GM19397 (cell line): ENCODE measurements at regions not wholly inside any gene's neighbourhood (a gene's known extent, or its start where the extent isn't known, plus 50 kb on each side); places are given as distances from the start of the nearest gene placed in this dataset.

Source experiments
- ATAC-seq: cut with Tn5 transposase; IDR thresholded peaks from one replicate; pipeline ENCODE4 v1.9.1; 2021; ENCODE audit warnings: mild to moderate bottlenecking, moderate library complexity; ENCODE audit not compliant: unreplicated experiment

- no peak for ATAC-seq
These were observed 151.4 kb downstream of the OAT start for GRCh38 chr10:124267231-124267885.

GRCh38 chr10:124266468-124267230 is 152.1 kb downstream of the OAT start:
- ATAC-seq: no peak

- no peak for ATAC-seq
These were observed 152.8 kb downstream of the OAT start for GRCh38 chr10:124265776-124266467.

DNA sequence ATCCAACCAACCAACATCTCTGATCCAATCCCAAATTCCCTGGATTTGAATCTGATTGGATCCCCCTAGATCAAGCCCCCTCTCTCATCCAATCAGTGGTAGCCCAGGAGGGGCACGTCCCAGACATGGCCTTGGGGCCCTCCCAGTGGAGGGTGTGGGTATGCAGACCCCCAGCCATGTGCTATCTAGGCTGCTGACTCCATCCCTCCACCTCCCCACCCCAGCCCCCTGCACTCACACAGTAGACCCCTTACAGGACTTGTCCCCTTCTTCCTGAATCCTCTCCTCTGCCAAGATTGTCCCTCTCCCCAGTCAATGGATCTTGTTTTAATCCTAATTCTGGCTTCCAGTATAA is 153.4 kb downstream of the OAT start:
- no peak for ATAC-seq

DNA sequence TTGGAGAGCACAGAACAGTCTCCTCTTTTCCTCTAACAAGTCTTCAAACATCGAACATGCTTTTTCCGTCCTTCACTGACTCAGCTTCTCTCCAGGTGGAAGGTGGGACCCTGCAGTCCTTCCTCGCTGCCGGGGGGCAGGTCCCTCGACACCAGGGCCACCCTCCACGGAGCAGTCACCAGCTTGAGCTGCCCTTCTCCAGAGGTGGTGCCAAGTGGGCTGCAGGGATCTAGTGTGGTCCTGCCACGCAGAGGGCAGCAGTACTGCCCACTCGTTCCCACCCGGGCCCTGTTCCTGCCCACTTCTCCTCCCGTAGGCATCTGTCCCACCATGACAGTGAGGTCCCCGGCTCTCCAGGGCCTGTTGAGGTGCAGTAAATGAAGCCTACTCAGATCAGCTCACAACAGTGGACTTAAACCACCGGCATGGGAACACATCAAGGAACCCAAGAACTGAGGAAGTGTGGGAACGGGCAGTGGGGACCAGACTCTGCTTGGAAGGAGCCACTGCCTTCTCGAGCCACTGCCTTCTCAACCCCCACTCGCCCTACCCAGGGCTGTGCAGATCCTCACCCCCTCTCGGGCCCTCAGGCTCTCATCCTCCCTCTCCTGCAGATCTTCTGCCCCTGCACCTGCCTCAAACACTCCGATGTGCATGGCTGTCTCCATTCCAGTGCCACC is 153.9 kb downstream of the OAT start:
- ATAC-seq: no peak

GRCh38 chr10:124264271-124264670 is 154.5 kb downstream of the OAT start:
- ATAC-seq: no peak

- ATAC-seq: no peak
These were observed 155.0 kb downstream of the OAT start for GRCh38 chr10:124263726-124264125.

DNA sequence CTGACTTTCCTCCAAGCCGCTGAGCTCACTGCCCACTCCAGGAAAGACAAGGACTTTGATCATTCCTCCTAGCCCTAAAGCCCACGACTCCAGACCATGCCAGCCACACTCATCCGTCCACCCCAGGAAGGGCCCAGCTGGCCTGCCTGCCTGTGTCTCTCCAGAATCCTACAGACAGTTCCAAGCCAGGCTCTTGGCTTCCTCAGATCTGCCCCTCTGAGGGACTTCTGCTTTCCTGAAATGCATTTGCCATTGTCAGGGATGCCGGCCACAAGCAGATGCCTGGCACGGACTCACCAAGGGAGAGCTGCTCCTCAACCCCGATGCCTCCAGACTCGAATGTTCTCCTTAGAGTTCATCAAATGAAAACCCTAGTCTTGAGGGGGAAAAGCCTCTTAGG is 155.8 kb downstream of the OAT start:
- no peak for ATAC-seq

GRCh38 chr10:124262234-124262865 is 156.4 kb downstream of the OAT start:
- ATAC-seq: no peak

- ATAC-seq: no peak
These were observed 159.4 kb downstream of the OAT start for GRCh38 chr10:124259139-124259825.

- no peak for ATAC-seq
These were observed 160.9 kb downstream of the OAT start for GRCh38 chr10:124257781-124258180.

- no peak for ATAC-seq
These were observed 162.6 kb downstream of the OAT start for GRCh38 chr10:124256151-124256550.

GRCh38 chr10:124255556-124255955 is 162.2 kb upstream of the CHST15 start:
- no peak for ATAC-seq

DNA sequence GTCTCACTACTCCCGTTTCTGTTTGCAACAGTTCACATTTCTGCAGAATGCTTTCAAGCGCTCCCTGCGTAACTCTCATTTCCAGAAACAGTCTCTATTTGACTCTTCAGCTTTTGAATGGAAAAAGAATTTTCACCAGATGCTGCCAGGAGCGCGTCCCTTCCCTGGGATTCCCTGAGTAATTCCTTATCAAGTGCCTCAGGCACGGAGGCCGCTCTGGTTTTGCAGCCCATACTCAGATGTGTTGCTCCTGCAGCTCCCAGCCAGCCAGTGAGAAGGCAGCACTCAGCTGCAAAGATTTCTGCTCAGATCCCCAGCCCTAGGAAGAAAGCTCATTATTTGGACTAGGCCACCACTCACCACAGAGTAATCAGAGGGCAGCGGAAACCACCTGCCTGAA is 161.1 kb upstream of the CHST15 start:
- ATAC-seq: no peak

GRCh38 chr10:124253006-124253405 is 159.6 kb upstream of the CHST15 start:
- ATAC-seq: no peak

DNA sequence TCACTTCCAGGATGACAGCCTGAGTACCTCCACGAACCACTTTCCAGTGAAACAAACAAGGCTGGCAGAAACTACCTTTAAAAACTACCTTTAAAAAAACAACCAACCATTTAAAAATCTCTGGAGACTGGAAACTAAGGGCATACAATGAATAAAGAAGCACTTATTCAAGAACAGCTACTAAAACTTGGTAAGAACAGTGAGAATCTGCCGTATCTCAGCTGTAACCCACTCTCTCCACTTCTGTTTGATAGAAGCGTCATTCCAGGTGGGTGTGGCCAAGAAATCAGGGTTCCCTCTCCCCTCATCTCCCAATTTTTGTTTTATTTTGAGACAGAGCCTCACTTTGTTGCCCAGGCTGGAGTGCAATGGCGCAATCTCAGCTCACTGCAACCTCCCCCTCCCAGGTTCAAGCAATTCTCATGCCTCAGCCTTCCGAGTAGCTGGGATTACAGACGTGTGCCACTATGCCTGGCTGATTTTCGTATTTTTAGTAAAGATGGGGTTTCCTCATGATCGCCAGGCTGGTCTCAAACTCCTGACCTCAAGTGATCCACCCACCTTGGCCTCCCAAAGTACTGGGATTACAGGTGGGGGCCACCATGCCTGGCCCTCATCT is 158.8 kb upstream of the CHST15 start:
- no peak for ATAC-seq

- ATAC-seq: peak; percentile 50
These were observed 158.1 kb upstream of the CHST15 start for GRCh38 chr10:124251317-124252065.

GRCh38 chr10:124250506-124250905 is 157.1 kb upstream of the CHST15 start:
- ATAC-seq: no peak

DNA sequence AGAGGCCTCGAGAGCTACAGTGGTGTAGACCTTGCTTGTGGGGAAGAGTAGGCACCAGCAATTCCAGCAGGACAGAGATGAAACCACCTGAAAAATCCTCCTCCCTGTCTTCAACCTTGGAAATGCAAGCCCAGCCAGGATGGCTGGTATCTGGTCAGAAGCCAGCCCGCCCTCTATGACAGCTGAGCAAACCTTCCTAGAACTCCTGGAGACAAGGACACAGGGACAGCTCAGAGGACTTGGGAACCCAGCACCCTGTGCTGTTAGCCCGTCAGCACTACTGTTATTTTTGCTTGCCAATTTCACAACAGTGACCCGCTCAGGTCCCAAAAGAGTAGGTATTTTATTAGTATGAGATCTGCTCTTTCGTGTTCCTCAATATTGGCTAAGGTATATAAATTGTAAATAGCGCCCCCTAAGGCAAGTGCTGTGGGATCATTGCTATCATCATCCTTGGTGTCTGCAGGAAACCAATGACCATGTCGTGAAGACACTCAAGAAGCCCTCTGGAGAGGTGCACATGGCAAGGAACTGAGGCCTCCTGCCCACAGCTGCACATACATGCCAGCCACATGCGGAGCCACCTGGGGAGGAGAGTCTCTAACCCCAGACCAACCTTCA is 156.5 kb upstream of the CHST15 start:
- no peak for ATAC-seq
